Kidney (tissue), 13 donors: ENCODE measurements at regions not wholly inside any gene's neighbourhood (a gene's known extent, or its start where the extent isn't known, plus 50 kb on each side); places are given as distances from the start of the nearest gene placed in this dataset.

ENCODE experiments used
- DNase-seq, 5 donors: peaks; one replicate each; pipeline ENCODE4 v3.0.0-alpha.2; 2013 to 2020
- FAIRE-seq: peaks from 2 replicates; lab custom pipeline; 2012; peaks lifted over from hg19 to GRCh38; lab: Jason Lieb, UNC
- H3K27ac ChIP-seq, 2 donors: one replicate each; pipeline ENCODE4 v1.7.0; 2013; ENCODE audit warnings: low read depth in 2 of 2, low read length in 2 of 2, inconsistent platforms in 1 of 2
- H3K27me3 ChIP-seq: one replicate; pipeline ENCODE4 v1.7.1; 2013; ENCODE audit warnings: low read length, inconsistent platforms; ENCODE audit not compliant: control insufficient read depth, insufficient read depth
- H3K36me3 ChIP-seq, 3 donors: one replicate each; pipeline versions ENCODE4 v1.7.0 to v1.7.1; 2013; ENCODE audit warnings: low read length in 3 of 3, control low read depth in 1 of 3, inconsistent platforms in 1 of 3; ENCODE audit not compliant: insufficient read depth in 3 of 3, control insufficient read depth in 2 of 3
- H3K4me1 ChIP-seq, 3 donors: one replicate each; pipeline versions ENCODE4 v1.7.0 to v1.7.1; 2013; ENCODE audit warnings: low read length in 3 of 3, inconsistent platforms in 1 of 3, low read depth in 1 of 3; ENCODE audit not compliant: control insufficient read depth in 2 of 3, insufficient read depth in 2 of 3
- H3K4me3 ChIP-seq, 3 donors: one replicate each; pipeline versions ENCODE4 v1.7.0 to v1.8.1; 2013; ENCODE audit warnings: low read length in 3 of 3, control low read depth in 1 of 3, inconsistent platforms in 1 of 3
- H3K9ac ChIP-seq, 3 donors: one replicate each; pipeline versions ENCODE4 v1.7.0 to v1.7.1; 2013; ENCODE audit warnings: low read length in 3 of 3, control low read depth in 1 of 3, inconsistent platforms in 1 of 3
- H3K9me3 ChIP-seq, 3 donors: one replicate each; pipeline versions ENCODE4 v1.7.0 to v1.7.1; 2013; ENCODE audit warnings: low read length in 3 of 3, control low read depth in 1 of 3, inconsistent platforms in 1 of 3; ENCODE audit not compliant: control insufficient read depth in 2 of 3, insufficient read depth in 1 of 3
- intact Hi-C: fragments of 100-400 bp; cut with DNase I; formaldehyde crosslinking; loops from one replicate; pipeline ENCODE4 v1.11.1; 2022
- TF ChIP-seq, protein P1 (sequence below): IDR thresholded peaks from 3 replicates; pipeline ENCODE4 v1.5.1; 2012; ENCODE audit warnings: mild to moderate bottlenecking, moderate library complexity, borderline replicate concordance; ENCODE audit not compliant: insufficient read depth; ENCODE audit errors: extremely low read depth
- donor health status: control.
- donor health status: control.
- donor health status: control.
- donor health status: control.
- donor health status: control.
- donor health status: DM: yes; HTN: yes; CAD: no.
- donor health status: Normal renal cell carcinoma (clear cell type).

DNA sequence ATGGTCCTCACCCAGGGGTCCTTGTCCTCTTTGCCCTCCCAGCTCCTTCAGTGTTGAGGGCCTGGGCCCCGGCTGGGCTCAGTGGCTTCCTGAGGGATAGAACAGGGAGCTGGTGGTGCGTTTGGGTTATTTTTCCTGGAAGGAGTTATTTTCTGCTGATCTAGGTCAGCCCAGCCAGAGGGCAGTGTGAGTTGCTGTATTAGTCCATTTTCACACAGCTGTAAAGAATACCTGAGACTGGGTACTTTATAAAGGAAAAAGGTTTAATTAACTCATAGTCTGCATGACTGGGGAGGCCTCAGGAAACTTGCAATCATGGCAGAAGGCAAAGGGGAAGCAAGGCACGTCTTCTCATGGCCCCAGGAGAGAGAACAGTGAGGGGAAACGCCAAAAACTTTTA is 122.4 kb upstream of the PCBD1 start:
- peak in 2 of 5 donors; percentile 37 to 45 for DNase-seq

DNA sequence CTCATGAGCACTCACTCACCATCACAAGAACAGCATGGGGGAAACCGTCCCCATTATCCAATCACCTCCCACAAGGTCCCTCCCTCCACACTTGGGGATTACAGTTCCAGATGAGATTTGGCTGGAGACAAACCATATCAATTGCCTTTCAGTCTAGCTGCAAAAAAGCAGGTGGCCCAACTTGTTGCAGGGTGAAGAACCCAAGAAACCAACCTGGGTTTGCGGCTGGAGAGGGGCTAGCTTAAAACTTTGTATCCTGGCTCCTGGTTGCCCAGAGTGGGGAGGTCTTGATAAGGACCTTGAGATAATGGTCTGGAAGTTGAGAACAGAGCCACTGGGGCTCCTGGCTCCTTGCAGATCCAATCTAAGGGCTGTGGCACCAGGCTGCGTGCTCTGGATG is 122.8 kb upstream of the PCBD1 start:
- FAIRE-seq: no peak

More for the DNA sequence above, 122.4 kb upstream of the PCBD1 start:
- no peak for FAIRE-seq
- H3K9me3 ChIP-seq: no peaks in the 10 kb centered on the region
- intact Hi-C loops: no loop called here
- H3K36me3 ChIP-seq: no peaks in the 10 kb centered on the region
- no peaks in the 10 kb centered on the region for H3K27me3 ChIP-seq
- H3K4me3 ChIP-seq: no peak overlapping the region
- no peaks in the 10 kb centered on the region for H3K4me1 ChIP-seq
- no peak overlapping the region for H3K27ac ChIP-seq
- TF ChIP-seq, protein P1, sequence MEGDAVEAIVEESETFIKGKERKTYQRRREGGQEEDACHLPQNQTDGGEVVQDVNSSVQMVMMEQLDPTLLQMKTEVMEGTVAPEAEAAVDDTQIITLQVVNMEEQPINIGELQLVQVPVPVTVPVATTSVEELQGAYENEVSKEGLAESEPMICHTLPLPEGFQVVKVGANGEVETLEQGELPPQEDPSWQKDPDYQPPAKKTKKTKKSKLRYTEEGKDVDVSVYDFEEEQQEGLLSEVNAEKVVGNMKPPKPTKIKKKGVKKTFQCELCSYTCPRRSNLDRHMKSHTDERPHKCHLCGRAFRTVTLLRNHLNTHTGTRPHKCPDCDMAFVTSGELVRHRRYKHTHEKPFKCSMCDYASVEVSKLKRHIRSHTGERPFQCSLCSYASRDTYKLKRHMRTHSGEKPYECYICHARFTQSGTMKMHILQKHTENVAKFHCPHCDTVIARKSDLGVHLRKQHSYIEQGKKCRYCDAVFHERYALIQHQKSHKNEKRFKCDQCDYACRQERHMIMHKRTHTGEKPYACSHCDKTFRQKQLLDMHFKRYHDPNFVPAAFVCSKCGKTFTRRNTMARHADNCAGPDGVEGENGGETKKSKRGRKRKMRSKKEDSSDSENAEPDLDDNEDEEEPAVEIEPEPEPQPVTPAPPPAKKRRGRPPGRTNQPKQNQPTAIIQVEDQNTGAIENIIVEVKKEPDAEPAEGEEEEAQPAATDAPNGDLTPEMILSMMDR: no peak
- H3K9ac ChIP-seq: no peak overlapping the region

GRCh38 chr10:71014021-71014805 is 125.8 kb upstream of the PCBD1 start:
- no peak overlapping the region for H3K4me3 ChIP-seq
- no peaks in the 10 kb centered on the region for H3K27me3 ChIP-seq
- no peak overlapping the region for H3K27ac ChIP-seq
- FAIRE-seq: no peak
- DNase-seq: no peak
- intact Hi-C loops: no loop called here
- H3K9me3 ChIP-seq: no peaks in the 10 kb centered on the region
- no peaks in the 10 kb centered on the region for H3K36me3 ChIP-seq
- no peaks in the 10 kb centered on the region for H3K4me1 ChIP-seq
- TF ChIP-seq, protein P1: no peak
- no peak overlapping the region for H3K9ac ChIP-seq

More for the DNA sequence above, 122.8 kb upstream of the PCBD1 start:
- DNase-seq: no peak
- Histone ChIP-seq H3K4me1 (no peaks in the 10 kb centered on the region), H3K4me3 (no peak overlapping the region), H3K27me3 (no peaks in the 10 kb centered on the region), H3K27ac (no peak overlapping the region), H3K9me3 (no peaks in the 10 kb centered on the region), H3K9ac (no peak overlapping the region), H3K36me3 (no peaks in the 10 kb centered on the region)
- intact Hi-C loops: no loop called here
- TF ChIP-seq, protein P1: no peak
